ENCODE measurements at regions not wholly inside any gene's neighbourhood (a gene's known extent, or its start where the extent isn't known, plus 50 kb on each side); places are given as distances from the start of the nearest gene placed in this dataset.

DNA sequence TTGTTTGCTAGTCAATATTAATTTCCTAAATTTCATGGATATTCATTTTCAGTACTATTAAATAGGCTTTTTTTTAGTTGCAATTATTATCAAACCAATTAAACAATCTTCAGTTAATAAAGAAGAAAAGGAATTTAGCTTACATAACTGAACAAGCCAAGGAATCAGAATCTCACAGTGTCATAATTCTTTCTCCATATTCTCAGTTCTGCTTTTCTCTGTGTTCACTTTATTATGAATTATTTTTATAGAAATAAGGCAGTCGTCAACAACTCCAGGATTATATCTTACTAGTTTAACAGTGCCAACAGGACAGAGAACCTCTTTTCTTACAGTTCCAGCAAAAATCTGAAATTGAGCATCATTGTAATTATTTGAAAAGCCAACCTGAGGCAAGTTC, 221.7 kb downstream of the CGGBP1 start:
- Histone ChIP-seq H3K27me3 (ENCODE audit: insufficient read depth, low read length, poor library complexity, severe bottlenecking) (no peaks in the 10 kb centered on the region), H3F3A (ENCODE audit: low read depth) (no peaks in the 10 kb centered on the region), H3K9ac (ENCODE audit: low read depth, low read length, poor library complexity, severe bottlenecking) (no peak overlapping the region), H3K4me2 (ENCODE audit: low read depth, low read length, poor library complexity, severe bottlenecking) (no peak overlapping the region), H3K9me3 (ENCODE audit: insufficient read depth, low read depth, low read length) (no peaks in the 10 kb centered on the region), H3K4me1 (ENCODE audit: insufficient read depth, low read length, poor library complexity, severe bottlenecking) (no peaks in the 10 kb centered on the region), H3K79me2 (ENCODE audit: insufficient read depth, low read length) (no peaks in the 10 kb centered on the region), H3K9me2 (replicated peaks; ENCODE audit: low read depth, low read length) (no peaks in the 10 kb centered on the region), H3K4me3 (ENCODE audit: low read length, poor library complexity, severe bottlenecking) (no peak overlapping the region), H2AFZ (ENCODE audit: low read length) (no peak overlapping the region), H3K36me3 (ENCODE audit: insufficient read depth, low read length) (no peaks in the 10 kb centered on the region), H4K20me1 (ENCODE audit: insufficient read depth, low read length, poor library complexity, severe bottlenecking) (no peaks in the 10 kb centered on the region)
- TF ChIP-seq EZH2phosphoT487 (IDR thresholded peaks at IDR 0.05; ENCODE audit: borderline replicate concordance) (no peak), CTCF (conservative IDR thresholded peaks at IDR 0.05; ENCODE audit: low read length) (no peak)

- Histone ChIP-seq H3K36me3 (ENCODE audit: insufficient read depth, low read length) (no peaks in the 10 kb centered on the region), H4K20me1 (ENCODE audit: insufficient read depth, low read length, poor library complexity, severe bottlenecking) (no peaks in the 10 kb centered on the region), H3K9me3 (ENCODE audit: insufficient read depth, low read depth, low read length) (no peaks in the 10 kb centered on the region), H3K4me3 (ENCODE audit: low read length, poor library complexity, severe bottlenecking) (no peak overlapping the region), H3K27me3 (ENCODE audit: insufficient read depth, low read length, poor library complexity, severe bottlenecking) (no peaks in the 10 kb centered on the region), H3K9ac (ENCODE audit: low read depth, low read length, poor library complexity, severe bottlenecking) (no peak overlapping the region), H2AFZ (ENCODE audit: low read length) (no peak overlapping the region), H3K9me2 (replicated peaks; ENCODE audit: low read depth, low read length) (no peaks in the 10 kb centered on the region), H3F3A (ENCODE audit: low read depth) (no peaks in the 10 kb centered on the region), H3K4me2 (ENCODE audit: low read depth, low read length, poor library complexity, severe bottlenecking) (no peak overlapping the region), H3K79me2 (ENCODE audit: insufficient read depth, low read length) (no peaks in the 10 kb centered on the region), H3K4me1 (ENCODE audit: insufficient read depth, low read length, poor library complexity, severe bottlenecking) (no peaks in the 10 kb centered on the region)
- TF ChIP-seq EZH2phosphoT487 (IDR thresholded peaks at IDR 0.05; ENCODE audit: borderline replicate concordance) (no peak), CTCF (conservative IDR thresholded peaks at IDR 0.05; ENCODE audit: low read length) (no peak)
These were observed 222.8 kb downstream of the CGGBP1 start for GRCh38 chr3:87836026-87836425.

DNA sequence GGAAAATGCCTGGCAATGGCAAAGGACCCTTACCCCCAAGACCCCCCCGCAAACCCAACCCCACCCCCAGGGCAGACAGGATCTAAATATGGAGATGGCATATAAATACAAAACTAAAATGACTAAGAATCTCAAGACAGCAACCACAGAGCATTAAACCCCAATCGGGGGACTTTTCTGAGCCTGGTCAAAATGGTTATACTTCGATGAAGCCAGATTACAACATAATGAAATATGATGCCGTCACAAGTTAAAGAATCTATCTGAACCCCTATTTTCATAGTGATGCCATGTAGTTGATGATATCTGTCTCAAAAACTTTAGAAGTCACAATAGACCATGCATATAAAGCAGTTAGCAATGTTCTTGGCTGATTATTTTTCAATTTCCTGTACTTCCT, 223.6 kb downstream of the CGGBP1 start:
- Histone ChIP-seq H3K36me3 (ENCODE audit: insufficient read depth, low read length) (no peaks in the 10 kb centered on the region), H3K4me3 (ENCODE audit: low read length, poor library complexity, severe bottlenecking) (no peak overlapping the region), H3K4me2 (ENCODE audit: low read depth, low read length, poor library complexity, severe bottlenecking) (no peak overlapping the region), H3K4me1 (ENCODE audit: insufficient read depth, low read length, poor library complexity, severe bottlenecking) (no peaks in the 10 kb centered on the region), H3F3A (ENCODE audit: low read depth) (no peaks in the 10 kb centered on the region), H4K20me1 (ENCODE audit: insufficient read depth, low read length, poor library complexity, severe bottlenecking) (no peaks in the 10 kb centered on the region), H3K27me3 (ENCODE audit: insufficient read depth, low read length, poor library complexity, severe bottlenecking) (no peaks in the 10 kb centered on the region), H3K9me2 (replicated peaks; ENCODE audit: low read depth, low read length) (no peaks in the 10 kb centered on the region), H2AFZ (ENCODE audit: low read length) (no peak overlapping the region), H3K9me3 (ENCODE audit: insufficient read depth, low read depth, low read length) (no peaks in the 10 kb centered on the region), H3K79me2 (ENCODE audit: insufficient read depth, low read length) (no peaks in the 10 kb centered on the region), H3K9ac (ENCODE audit: low read depth, low read length, poor library complexity, severe bottlenecking) (no peak overlapping the region)
- TF ChIP-seq CTCF (conservative IDR thresholded peaks at IDR 0.05; ENCODE audit: low read length), result no peak
- TF ChIP-seq EZH2phosphoT487 (IDR thresholded peaks at IDR 0.05; ENCODE audit: borderline replicate concordance), result no peak
